NCI-H526 treated with DMSO at 0.1 percent for 48 hours (cell line): ENCODE measurements at regions not wholly inside any gene's neighbourhood (a gene's known extent, or its start where the extent isn't known, plus 50 kb on each side); places are given as distances from the start of the nearest gene placed in this dataset.

Experiments used
- DNase-seq: peaks from one replicate; lab custom pipeline; 2025; lab: John Stamatoyannopoulos, UW

- DNase-seq: no peak
Measured at GRCh38 chr6:169847901-169848311, 96.5 kb downstream of the ERMARD start.

GRCh38 chr6:169847141-169847674, 95.8 kb downstream of the ERMARD start:
- DNase-seq: no peak

GRCh38 chr6:169846286-169847056, 95.0 kb downstream of the ERMARD start:
- no peak for DNase-seq

- no peak for DNase-seq
Measured at GRCh38 chr6:169845426-169846285, 94.2 kb downstream of the ERMARD start.

DNA sequence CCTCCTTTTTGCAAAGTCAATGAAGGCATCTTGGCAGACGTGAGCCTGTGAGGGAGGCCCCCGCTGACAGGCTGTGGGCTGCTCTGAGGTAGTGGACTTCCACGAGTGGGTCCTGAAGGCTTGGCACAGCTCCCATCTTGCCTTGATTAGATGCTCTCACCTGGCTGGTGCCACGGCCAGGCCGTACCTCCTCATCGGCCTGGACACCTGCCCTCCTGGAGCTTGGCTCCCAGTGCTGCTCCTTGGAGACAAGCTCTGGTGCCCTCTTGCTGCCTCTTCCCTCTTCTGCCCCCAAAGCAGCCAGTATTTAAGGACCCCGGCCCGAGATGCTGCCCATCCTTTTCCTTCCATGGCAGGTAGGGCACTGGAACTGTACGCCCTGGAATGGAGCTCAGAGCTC, 93.5 kb downstream of the ERMARD start:
- DNase-seq: no peak

GRCh38 chr6:169843991-169844390, 92.6 kb downstream of the ERMARD start:
- DNase-seq: no peak

DNA sequence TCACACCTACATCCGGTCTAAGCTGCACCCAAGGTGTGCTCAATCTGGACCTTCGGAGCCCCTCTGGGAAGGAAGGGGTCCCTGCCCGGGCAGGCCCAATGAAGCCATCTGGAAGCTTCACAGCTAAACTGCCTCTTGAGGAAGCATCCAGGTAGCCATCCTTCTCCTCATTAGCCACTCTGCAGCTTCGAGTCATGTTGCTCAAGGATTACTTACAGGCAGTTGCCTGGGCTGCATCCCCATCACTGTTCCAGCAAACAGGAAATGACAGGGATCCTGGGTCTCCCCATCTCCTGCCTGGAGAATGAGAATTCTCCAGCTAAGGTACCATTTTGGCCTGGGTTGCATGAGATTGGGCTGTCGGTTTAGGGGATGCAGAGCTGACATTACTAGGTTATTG, 91.7 kb downstream of the ERMARD start:
- no peak for DNase-seq

DNA sequence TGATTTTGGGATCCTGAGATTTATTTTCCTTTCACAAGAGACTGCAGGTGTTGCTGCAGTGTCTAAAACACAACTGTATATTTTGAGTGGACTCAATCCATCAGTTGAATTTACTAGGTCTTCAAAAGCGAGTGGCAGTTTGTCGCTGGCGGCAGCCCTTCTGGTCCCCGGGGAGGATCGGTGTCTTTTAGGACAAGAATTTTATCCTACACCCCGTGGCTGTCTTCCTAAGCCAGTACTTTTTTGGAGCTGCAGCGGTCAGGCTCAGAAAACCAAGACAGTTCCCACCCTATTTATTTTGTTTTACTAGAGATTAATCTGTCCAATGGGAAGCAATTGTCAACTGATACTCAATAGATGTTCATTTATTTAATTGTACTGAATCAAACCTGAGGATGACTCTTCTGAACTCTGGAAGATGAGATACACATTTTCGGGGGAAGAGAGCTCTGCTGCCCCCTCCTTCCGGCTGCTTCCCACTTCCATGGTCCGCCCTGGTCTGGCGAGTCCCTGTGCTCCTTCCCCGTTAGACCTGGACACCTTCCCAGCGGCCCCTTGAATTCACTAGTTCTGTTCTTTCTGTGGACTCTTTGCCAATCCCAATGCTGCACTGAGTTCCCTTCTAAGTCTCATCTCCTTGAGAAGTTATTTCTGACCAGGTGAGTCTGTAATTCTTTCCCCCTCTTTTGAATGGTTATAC, 90.6 kb downstream of the ERMARD start:
- DNase-seq: no peak

GRCh38 chr6:169841251-169841650, 89.8 kb downstream of the ERMARD start:
- DNase-seq: no peak

DNA sequence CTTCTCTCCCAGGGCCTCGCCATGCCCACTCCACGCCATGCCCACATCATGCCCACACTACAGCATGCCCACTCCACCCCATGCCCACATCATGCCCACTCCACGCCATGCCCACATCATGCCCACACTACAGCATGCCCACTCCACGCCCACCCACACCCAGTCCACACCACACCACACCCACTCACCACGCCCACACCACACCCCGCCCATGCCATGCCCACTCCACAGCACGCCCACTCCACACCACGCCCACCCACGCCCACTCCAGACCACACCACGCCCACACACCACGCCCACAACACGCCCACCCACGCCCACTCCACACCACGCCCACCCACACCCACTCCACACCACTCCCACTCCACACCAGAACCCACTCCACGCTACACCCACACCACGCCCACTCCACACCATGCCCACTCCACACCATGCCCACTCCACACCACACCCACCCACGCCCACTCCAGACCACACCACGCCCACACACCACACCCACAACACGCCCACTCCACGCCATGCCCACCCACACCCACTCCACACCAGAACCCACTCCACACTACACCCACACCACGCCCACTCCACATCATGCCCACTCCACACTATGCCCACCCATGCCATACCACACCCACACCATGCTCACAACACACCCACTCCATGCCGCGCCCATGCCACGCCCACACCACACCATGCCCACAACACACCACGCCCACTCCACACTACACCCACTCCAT, 88.6 kb downstream of the ERMARD start:
- DNase-seq: no peak

DNA sequence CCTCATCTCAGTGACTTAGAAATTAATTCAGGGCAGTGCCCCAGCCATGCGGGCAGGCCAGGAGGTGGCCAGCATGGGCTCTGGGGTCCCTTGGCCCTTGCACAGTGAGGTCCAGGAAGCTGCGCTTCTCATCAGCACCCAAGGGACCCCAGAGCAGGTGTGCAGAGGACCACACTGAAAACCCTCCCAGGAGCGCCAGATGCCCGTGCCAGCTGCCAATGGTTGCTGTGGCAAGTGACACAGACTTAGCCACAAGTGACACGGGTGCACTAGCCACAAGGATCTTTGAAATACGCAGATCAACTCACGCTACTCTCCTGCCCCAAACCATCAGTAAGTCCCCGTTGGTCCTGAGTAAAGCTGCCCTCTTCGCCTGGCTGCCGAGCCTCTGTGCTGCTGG, 88.1 kb downstream of the ERMARD start:
- no peak for DNase-seq

GRCh38 chr6:169839029-169839481, 87.6 kb downstream of the ERMARD start:
- peak; percentile 51 for DNase-seq

GRCh38 chr6:169838346-169839028, 87.1 kb downstream of the ERMARD start:
- no peak for DNase-seq

DNA sequence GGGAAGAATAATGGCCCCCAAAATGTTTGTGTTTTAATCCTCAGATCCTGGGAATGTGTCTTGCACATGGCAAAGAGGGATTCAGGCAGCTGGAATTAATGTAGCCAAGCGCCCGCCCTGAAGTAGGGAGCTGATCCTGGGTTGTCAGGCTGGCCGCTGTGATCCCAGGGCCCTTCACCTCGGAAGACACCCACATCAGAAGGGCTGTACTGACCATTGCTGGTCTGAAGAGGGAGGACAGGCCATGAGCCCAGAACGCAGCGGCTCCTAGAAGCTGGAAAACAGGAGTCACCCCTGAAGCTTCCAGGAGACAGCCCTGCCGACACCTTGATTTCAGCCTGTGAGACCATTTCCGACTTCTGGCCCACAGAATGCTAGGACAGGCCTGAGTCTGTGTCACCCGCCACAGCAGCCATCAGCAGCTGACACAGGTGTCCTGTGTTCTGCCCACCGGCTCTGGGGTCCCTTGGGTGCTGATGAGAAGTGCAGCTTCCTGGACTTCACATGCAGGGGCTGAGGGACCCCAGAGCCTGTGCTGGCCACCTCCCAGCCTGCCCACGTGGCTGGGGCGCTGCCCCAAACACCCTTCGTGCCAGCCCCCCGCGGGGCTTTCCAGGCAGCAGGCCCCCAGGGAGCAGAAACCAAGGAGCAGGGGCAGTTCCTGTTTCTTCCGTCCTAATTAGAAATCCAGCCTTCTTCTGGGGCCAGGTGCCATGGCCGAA, 86.3 kb downstream of the ERMARD start:
- DNase-seq: no peak

GRCh38 chr6:169833258-169833794, 81.9 kb downstream of the ERMARD start:
- no peak for DNase-seq

DNA sequence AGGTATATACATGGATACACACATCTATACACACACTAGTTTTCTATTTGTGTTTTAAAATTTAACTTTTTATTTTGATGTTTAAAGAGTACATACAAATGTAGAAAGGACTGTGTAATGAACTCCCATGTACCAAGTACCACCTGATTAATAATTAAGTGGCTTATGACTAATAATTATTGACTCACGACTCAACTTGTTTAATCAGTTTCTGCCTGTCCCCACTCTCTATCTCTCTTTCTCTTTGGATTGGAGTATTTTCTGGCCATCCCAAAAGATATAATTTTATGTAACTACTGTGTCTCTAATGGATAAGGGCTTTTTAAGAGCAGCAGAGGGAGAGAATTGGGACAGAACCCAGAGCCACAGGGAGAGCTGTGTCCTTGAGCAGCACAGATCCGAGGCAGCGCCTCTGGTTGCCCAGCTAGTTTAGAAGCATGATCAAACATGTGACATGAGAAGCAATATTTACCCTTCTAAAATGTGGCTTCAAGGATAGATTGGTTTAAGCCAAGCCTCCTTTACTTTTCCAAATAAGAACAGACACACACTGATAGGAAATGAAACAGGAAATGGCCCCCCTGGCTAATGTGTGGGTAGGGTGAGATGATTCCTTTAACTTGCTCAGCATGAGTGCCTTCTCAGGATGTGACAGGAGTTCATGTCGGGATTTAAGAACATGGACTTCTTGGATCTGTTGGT, 81.0 kb downstream of the ERMARD start:
- DNase-seq: no peak

- DNase-seq: peak; percentile 61
Measured at GRCh38 chr6:169831450-169832246, 80.2 kb downstream of the ERMARD start.
